Non-pigmented ciliary epithelial cell (primary cell): ENCODE measurements at regions not wholly inside any gene's neighbourhood (a gene's known extent, or its start where the extent isn't known, plus 50 kb on each side); places are given as distances from the start of the nearest gene placed in this dataset.
"Not testable (repeated sequence)": the region's sequence is repeated elsewhere in the genome, so short reads cannot be mapped to it uniquely, and the experiment has no call there.

Source experiments
- DNase-seq: peaks from one replicate; pipeline ENCODE4 v3.0.0-alpha.2; 2010; ENCODE audit warnings: low read depth

DNA sequence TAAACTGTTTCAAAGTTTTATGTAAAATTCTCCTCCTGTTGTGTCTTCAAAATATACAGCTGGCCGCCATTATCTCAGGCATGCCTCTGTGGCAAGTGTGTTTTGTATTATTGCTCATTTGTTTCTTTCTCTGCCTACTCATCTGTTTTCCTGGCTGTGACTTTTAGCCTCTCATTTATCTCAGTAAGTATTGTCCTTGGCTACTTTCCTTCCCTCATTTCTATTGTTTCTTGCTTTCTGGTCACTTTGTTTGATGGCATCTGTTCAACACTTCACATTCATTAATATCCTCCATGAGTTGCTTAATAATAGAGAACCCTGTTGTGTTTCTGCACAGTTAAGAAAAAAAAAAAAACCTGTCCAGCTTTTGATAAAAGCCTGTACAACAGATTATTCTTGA lies 869.4 kb downstream of the PCDH17 start:
- no peak for DNase-seq

GRCh38 chr13:58504202-58504700 lies 872.7 kb downstream of the PCDH17 start:
- DNase-seq: not testable (repeated sequence)

GRCh38 chr13:58505262-58505920 lies 873.8 kb downstream of the PCDH17 start:
- not testable (repeated sequence) for DNase-seq

GRCh38 chr13:58528351-58528750 lies 896.8 kb downstream of the PCDH17 start:
- DNase-seq: no peak

GRCh38 chr13:58531614-58532013 lies 900.1 kb downstream of the PCDH17 start:
- no peak for DNase-seq

DNA sequence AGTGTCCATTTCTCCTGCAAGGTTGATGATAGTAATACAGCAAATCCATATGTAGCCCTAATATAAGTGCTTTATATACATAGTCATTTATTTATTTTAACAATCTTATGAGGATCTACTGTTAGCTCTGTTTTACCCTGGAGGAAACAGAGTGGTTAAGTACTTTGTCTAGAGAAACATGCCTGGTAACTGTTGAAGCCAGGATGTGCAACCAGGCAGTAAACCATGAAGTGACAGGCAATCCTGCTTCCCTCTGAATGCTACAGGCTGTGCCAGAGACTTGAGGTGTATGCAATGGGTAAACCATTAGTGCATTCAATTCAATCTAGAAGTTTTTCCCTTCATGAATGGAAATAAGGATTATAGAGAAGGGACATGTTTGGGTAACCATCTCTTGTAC lies 911.0 kb downstream of the PCDH17 start:
- no peak for DNase-seq

DNA sequence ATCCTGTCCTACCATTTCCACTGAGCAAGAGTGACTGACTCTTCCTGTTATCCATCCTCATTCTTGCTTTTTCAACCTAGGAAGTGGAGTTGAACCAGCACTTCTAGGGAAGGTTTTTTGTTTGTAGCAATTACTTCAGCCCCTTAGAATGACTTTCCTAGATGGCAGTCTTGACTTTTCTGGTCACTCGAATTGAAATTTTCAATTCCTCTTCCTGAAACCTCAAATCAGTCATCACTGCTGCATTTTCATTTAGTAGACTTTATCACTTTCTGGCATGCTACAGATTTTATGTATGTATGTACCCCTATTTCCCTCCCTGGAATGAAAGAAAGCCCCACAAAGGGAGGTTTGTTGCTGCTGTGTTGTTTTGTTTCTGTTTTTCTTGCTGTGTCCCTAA lies 915.9 kb downstream of the PCDH17 start:
- no peak for DNase-seq

DNA sequence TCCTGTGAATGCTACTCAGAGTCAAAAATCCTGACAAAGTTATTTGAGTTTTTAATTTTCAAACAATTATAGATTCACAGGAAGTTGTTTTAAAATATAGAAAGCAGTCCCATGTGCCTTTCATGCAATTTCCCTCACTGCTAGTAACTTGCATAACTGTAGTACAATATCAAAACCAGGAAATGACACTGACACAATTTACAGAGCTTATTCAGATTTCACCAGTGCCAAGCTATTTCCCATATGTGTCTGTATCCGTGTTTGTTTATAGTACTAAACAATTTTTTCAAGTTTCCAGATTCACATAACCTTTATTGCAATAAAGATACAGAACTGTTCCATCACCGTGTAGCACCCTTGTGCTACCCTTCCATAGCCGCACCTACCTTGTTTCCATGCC lies 934.6 kb downstream of the PCDH17 start:
- no peak for DNase-seq

DNA sequence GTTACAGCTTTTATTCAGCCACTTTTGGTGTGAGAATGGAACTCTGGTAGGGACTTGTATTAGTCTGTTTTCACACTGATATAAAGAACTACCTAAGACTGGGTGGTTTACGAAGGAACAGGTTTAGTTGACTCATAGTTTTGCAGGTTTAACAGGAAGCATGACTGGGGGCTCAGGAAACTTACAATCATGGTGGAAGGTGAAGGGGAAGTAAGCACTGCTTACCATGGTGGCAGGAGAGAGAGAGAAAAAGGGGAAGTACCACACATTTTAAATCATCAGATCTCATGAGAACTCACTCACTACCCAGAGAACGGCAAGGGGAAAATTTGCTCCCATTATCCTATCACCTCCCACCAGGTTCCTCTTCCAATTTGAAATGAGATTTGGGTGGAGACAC lies 942.2 kb downstream of the PCDH17 start:
- no peak for DNase-seq

DNA sequence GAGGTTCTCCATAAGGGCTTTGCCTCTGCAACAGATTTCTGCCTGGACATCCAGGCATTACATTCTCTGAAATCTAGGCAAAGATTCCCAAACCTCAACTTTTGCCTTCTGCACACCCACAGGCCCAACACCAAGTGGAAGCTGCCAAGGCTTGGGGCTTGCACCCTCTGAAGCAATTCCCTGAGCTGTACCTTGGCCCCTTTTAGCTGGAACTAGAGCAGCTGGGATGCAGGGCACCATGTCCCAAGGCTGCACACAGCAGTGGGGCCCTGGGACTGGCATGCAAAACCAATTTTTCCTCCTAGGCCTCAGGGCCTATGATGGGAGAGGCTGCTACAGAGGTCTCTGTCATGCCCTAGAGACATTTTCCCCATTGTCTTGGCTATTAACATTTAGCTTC lies 943.2 kb downstream of the PCDH17 start:
- no peak for DNase-seq

GRCh38 chr13:58579468-58579867 lies 947.9 kb downstream of the PCDH17 start:
- DNase-seq: no peak

DNA sequence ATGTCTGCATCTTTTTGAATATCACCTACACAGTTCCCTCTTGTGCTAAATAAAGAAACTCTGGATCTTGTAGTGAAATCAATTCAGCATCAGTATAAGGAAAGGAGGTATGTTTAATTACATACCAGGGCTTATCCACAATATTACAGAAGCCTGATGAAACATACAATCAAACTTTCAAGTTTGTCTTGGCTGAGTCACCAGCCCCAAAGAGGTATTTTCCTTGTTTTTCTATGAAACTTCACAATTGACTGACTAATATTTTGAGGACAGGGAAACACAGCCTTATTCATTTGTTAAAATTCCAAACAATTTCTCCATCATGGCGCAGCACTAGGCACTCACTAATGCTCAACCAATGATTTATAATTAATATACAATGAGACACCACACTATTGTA lies 952.4 kb downstream of the PCDH17 start:
- peak; percentile 3 for DNase-seq

GRCh38 chr13:58584610-58585009 lies 953.1 kb downstream of the PCDH17 start:
- no peak for DNase-seq

DNA sequence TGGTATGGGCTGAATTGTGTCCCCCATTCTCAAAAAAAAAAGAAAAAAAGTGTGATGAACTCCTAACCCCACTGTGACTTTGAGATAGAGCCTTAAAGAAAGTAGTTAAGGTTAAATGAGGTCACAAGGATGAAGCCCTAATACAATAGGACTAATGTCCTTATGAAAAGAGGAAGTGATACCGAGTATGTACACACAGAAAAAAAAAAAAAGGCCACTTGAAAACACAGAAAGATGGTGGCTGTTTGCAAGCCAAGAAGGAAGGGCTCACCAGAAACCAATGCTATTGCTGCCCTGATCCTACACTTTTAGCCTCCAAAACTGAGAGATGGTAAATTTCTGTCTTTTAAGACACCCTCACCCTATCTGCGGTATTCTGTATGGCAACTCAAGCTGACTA lies 955.6 kb downstream of the PCDH17 start:
- DNase-seq: no peak

DNA sequence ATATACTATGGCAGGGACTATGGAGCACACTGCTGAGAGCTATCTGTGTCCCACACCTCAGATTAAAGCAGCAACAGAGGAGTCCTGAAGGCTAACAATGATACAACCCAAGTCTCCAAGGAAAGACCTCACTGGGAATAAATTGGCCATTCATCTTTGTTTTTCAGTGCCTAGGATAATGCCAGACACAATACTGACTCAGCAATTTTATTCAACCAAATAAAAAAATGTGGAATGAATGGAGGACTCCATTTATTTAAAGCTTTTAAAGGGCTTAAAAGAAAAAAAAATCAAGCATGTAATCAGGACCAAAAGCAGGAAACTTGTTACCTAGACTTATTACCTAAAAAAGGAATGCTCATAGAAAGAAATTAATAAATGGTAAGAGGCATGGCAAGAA lies 960.5 kb downstream of the PCDH17 start:
- no peak for DNase-seq

DNA sequence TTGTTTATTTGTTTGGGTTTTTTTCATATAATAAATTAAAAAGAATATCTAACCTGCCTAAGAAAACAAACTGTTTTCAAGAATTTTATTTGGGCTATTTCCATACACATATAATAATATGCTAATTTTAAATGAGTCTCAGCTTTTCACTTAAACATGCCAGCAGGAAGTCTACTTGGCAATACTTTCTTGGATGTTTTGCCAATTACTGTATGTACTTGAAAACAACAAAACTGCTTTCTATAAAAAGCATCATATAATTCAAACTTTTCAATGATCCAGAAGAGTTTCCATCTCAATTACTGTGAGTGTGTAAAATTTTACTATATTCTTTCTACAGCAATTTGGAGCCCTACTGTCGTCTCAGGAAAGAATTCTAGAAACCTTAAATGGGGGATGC lies 961.2 kb downstream of the PCDH17 start:
- DNase-seq: no peak

DNA sequence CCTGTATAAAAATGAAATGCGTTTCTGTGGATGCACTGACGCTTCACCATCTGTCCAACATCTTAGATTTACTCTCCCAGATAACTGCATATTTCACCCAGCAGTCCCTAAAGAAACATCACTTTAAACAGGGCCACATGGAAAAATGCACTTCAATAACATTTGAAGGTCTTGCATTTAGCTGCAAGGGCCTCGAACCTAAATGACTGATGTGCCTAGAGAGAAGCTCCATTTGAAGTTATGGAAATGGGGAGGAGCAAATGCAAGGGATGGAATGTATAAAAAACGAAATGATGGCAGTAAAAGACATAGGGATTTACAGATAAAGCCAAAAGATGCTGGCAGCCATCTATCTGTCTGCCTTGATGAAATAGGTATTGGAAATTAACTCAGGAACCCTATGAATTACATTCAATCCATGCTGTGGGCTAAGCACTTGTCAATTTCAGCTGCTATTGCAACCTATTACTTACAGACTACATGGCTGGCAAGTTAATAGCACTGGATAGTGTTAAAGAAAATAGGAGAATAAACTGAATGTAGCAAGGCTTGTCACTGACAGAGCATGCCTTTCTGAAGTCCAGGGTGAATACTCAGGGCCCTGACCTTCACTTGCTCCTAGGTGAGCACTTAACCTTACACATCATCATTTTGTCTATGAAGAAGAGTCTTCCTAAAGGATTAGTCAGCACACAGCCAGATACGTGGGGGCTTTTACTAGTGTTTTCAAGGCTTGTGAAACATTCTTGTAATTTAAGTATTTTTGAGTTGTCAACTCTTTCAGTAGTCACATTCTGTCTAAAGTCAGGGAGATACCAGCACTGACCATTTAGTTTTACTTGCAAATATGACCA lies 963.4 kb downstream of the PCDH17 start:
- DNase-seq: no peak

GRCh38 chr13:58597552-58597951 lies 966.0 kb downstream of the PCDH17 start:
- no peak for DNase-seq

DNA sequence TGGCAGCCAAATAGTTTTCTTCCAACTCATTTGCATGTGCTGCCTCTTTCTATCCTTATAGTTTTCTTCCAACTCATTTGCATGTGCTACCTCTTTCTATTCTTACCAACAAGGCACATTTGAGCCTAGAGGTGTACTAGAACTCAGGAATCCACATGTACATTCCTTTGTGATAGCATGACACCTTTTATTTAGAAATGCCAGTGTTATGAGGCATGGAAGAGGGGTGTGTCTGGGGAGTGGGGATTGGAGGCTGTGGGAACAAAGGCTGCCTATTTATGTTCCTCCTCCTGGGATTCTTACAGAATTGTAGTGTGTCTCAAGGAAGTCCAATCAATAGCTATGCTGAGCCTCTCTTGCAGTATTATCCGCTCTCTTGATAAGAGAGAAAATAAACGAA lies 966.7 kb downstream of the PCDH17 start:
- no peak for DNase-seq

GRCh38 chr13:58611117-58611516 lies 979.6 kb downstream of the PCDH17 start:
- no peak for DNase-seq

DNA sequence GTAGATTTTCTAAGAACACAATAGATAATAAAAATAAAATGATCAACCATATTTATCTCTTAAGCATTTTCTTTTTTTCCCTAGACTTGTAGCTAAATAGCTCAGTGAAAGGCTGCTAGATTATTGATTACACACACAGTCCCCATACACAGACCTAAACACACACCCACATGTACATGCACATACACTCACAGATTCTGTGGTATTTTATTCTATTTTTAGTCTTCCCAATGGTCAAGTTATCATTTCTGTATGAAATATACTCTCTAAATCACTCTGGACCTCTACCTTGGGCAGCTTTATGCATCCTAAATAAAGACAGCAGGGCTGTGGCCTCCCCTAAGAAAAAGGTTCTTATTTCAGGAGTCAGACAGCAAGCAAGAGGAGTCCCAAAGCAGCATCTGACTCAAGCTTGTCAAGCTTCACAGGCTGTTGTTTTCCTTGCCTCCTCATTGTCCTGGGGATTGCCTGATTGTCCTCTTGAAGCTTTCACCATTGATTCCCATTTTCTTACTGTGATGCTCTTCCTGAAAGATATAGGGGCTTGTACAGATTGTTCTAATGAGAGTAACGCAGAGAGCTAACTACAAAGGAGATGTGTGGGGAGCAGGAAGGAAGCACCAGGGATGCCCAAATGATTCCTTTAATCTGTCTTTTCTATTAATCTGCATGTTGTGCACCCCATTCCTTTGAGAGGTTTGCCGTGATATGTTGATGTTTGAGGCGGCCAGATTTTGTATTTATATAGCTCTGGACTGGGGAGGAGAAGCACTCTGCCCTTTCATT lies 986.5 kb downstream of the PCDH17 start:
- no peak for DNase-seq

DNA sequence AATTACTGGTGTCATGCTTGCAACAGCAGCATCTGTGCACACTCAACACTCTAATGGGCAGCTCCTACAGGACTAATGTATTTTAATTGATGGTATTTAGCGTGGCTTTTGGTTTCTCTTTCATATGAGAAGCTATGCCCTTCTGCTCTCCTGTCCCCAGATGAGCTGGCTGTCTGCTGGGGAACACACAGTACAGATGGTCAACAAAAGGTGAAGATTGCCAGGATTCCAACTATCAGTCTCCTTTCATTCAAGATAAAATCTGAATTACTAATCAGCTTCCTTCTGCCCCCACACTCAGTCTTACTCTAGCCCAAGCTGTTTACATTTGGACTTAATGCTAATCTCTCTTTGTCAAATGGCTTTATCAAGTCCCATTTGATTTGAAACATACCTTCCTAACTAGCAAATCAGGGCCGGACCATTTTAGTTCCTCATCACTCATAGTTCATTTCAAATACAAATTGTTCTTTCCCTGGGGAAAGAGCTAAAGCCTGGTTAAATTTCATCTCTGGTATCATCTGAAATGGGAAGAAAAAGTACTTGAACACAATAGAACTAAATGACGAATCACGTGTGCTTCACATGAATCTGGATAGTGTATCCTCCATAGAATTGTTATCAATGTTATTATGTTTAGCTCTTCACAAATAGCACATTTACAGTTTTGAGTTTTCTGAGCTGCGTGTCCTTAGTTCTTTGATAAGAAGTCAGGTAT lies 988.0 kb downstream of the PCDH17 start:
- no peak for DNase-seq
